Cerebellar nuclear complex (tissue), 1 donor: ENCODE measurements at regions not wholly inside any gene's neighbourhood (a gene's known extent, or its start where the extent isn't known, plus 50 kb on each side); places are given as distances from the start of the nearest gene placed in this dataset.
"Not testable (repeated sequence)": the region's sequence is repeated elsewhere in the genome, so short reads cannot be mapped to it uniquely, and the experiment has no call there.

Source experiments
- DNase-seq, 2 experiments: peaks; one replicate each; lab custom pipeline; 2025; lab: John Stamatoyannopoulos, UW

- no peak for DNase-seq
These were observed 199.7 kb downstream of the KCNS3 start for GRCh38 chr2:18078216-18078615.

DNA sequence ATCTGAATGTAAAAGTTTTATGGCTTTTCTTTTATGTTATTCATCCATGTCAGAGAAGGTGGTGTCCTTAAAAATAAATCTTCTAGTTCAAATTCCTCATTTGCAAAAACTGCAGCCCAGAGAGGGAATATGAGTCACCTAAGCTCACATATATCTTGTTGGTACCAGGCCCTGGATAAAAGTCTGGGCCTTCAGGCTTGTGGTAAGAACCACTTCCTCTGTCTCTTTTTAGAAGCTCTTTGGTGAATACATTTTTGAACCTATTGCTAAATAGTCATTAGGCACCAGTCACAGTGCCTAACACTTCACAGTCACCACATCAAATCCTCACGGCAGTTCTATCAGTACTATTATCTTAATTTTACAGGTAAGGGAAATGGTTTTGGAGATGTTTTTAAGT is 199.2 kb downstream of the KCNS3 start:
- DNase-seq: no peak

- no peak for DNase-seq
These were observed 198.8 kb downstream of the KCNS3 start for GRCh38 chr2:18077231-18077630.

GRCh38 chr2:18074476-18074875 is 196.0 kb downstream of the KCNS3 start:
- DNase-seq: no peak

DNA sequence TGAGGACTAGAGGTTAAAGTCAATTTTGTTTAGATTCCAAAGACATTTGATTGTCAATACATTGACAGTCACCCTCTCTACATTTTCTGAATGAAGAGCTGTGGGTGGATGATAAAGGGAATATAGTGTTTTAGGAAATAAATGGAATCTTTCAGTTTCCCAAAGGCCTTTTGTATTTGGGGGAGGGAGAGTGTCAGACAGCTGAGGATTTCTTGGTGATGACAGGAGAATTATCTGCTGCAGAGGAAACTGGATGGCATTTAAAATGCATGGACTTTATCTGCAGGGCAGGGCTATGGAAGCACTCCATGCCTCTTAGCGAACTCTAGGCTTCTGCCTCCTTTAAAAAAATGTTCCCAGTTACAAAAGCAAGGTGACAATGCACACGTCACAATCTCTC is 195.1 kb downstream of the KCNS3 start:
- no peak for DNase-seq

- DNase-seq: no peak
These were observed 189.3 kb downstream of the KCNS3 start for GRCh38 chr2:18067588-18068384.

GRCh38 chr2:18066894-18067293 is 188.4 kb downstream of the KCNS3 start:
- no peak for DNase-seq

GRCh38 chr2:18066066-18066465 is 187.6 kb downstream of the KCNS3 start:
- no peak for DNase-seq

DNA sequence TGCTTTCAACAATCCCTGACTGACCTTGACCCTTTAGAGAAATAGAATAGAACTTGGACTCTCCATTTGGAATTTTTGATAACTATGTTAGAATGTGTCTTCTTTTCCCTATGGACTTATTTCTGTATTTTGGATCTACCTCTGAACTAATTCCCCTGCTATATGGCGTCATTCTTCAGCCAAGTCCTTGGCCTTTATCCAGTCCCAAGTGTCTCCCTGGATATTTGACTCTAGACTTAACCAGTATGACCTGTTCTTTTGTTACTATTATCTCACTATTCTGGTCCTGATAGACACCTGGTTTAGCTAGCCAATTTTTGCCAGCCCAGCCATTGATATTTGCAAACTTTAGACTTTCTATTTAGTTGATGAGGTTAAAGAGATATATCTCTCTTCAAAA is 186.8 kb downstream of the KCNS3 start:
- no peak for DNase-seq

GRCh38 chr2:18063826-18064470 is 185.5 kb downstream of the KCNS3 start:
- no peak for DNase-seq

- no peak for DNase-seq
These were observed 184.4 kb downstream of the KCNS3 start for GRCh38 chr2:18062892-18063291.

DNA sequence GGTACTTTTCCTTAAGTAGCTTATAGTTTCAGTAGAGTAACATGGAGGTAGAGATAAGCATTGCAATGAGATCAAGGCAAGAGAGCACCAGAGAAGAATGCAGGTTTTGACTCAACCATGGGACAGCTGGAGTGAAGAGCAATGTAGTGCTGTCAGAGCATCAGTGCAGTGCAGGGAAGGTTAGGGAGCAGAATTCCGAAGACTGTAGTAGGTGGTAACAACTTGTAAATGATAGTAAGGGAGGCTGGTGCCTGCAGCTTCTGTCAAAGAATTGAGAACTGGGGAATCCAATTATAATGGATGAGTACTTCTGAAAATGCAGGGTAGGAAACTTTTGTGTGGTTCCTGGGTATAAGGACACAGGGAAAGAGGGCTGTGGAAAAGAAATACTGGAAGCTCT is 183.2 kb downstream of the KCNS3 start:
- DNase-seq: no peak

GRCh38 chr2:18057657-18058056 is 179.2 kb downstream of the KCNS3 start:
- DNase-seq: no peak

- DNase-seq: no peak
These were observed 176.8 kb downstream of the KCNS3 start for GRCh38 chr2:18055290-18055689.

DNA sequence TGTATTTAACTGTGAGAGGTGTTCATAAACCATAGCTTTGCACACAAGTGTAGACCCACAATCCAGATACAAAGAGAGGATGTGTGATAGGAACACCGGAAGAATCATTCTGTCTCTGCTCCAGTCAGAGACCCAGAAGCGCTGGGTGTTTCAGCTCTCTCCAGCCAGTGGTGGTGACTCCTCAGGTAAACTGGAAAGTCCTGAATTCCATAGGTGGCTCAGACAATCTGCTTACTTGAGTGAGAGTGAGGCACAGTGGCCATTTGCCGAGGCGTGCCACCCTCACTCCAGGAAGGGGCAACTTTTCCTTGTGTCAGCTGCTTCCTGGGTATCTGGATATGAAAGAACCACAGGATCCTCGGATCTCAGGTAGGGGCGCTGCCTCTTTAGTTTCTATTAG is 171.5 kb downstream of the KCNS3 start:
- DNase-seq: no peak

DNA sequence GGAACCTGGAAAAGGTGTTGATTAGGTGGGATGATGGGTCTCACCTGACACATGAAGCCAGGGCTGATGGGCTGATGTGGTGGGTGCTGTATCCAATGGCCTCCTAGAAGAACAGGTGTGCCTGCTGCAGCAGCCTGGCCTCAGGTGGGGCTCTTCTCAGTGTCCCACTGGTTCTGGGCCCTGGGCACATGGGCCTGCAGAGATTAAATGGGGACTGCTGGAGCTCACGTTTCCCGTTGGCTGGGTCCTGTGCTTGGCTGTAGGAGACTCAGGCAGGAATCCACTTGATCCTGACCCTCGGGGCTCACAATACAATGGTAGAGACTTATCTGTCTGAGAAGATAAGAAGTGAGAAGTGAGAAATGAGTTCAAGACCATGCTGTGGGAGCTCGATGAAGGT is 170.9 kb downstream of the KCNS3 start:
- no peak for DNase-seq

GRCh38 chr2:18047896-18048657 is 169.6 kb downstream of the KCNS3 start:
- DNase-seq: no peak

DNA sequence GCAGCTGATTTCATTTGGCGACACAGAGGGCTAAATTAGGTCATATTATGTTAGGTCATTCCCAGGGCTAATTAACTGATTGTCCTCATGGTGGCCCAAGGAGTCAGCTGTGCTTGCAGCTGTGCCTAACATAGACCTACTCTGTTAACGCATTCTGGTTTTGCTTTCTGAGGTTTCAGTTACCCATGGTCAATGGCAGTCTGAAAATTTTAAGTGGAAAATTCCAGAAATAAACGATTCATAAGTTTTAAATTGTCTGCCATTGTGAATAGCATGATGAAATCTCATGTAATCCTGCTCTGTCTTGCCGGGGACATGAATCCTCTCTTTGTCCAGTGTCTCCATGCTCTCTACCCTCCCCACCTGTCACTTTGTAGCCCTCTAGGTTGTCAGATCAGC is 168.7 kb downstream of the KCNS3 start:
- DNase-seq: no peak

GRCh38 chr2:18046558-18047212 is 168.2 kb downstream of the KCNS3 start:
- no peak for DNase-seq

GRCh38 chr2:18046017-18046416 is 167.6 kb downstream of the KCNS3 start:
- no peak for DNase-seq

DNA sequence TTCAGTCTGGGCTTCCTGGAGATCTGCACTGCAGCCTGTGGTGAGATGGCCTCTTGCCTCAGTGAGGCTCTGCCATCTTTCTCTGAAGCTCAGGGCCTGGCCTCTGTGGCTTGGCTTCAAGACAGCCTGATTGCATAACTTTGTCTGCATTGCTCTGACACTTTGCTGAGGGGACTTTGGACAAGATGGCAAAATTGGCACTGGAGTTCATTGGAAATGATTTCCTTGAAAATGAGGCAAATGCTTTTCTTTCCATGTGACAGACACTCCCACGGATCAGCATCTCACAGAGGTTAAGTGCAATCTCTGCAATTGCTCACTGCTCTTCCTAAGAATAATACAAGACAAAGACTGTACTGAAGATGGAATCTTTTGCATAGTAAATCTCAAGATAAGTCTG is 166.8 kb downstream of the KCNS3 start:
- no peak for DNase-seq

DNA sequence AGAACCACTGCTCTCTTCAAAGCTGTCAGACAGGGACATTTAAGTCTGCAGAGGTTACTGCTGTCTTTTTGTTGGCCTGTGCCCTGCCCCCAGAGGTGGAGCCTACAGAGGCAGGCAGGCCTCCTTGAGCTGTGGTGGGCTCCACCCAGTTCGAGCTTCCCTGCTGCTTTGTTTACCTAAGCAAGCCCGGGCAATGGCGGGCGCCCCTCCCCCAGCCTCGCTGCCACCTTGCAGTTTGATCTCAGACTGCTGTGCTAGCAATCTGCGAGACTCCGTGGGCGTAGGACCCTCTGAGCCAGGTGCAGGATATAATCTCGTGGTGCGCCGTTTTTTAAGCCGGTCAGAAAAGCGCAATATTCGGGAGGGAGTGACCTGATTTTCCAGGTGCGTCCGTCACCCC is 138.9 kb downstream of the KCNS3 start:
- not testable (repeated sequence) for DNase-seq
